ENCODE measurements at regions not wholly inside any gene's neighbourhood (a gene's known extent, or its start where the extent isn't known, plus 50 kb on each side); places are given as distances from the start of the nearest gene placed in this dataset.

GRCh38 chr9:119441338-119441737 lies 72.1 kb upstream of the BRINP1 start:
- no peak for DNase-seq

- no peak for DNase-seq
Observed at GRCh38 chr9:119436261-119436660, 67.0 kb upstream of the BRINP1 start.

- no peak for DNase-seq
Observed at GRCh38 chr9:119435076-119435475, 65.8 kb upstream of the BRINP1 start.

- DNase-seq, result no peak
Observed at GRCh38 chr9:119432428-119432827, 63.2 kb upstream of the BRINP1 start.

- no peak for DNase-seq
Observed at GRCh38 chr9:119429302-119429701, 60.1 kb upstream of the BRINP1 start.

- DNase-seq, result no peak
Observed at GRCh38 chr9:119420231-119420630, 51.0 kb upstream of the BRINP1 start.

Measured in fibroblast of skin of right quadriceps (primary cell).